CD4-positive, alpha-beta T cell (primary cell): ENCODE measurements at regions not wholly inside any gene's neighbourhood (a gene's known extent, or its start where the extent isn't known, plus 50 kb on each side); places are given as distances from the start of the nearest gene placed in this dataset.

ENCODE experiments used
- ATAC-seq: fragments of 200-7000 bp; cut with Tn5 transposase; one replicate; pipeline ENCODE4 v1.10.0; 2022; ENCODE audit warnings: mild to moderate bottlenecking; ENCODE audit not compliant: poor library complexity
- CTCF ChIA-PET: fragments of 350-600 bp; sonication (Branson Sonifier 250); formaldehyde crosslinking; loops from one replicate; lab custom pipeline; 2021; ENCODE audit warnings: antibody characterized with exemption, inconsistent platforms; lab: Charles Lee
- POLR2A ChIA-PET: fragments of 350-600 bp; sonication (Branson Sonifier 250); formaldehyde crosslinking; loops from one replicate; lab custom pipeline; 2021; ENCODE audit warnings: antibody characterized with exemption, inconsistent platforms; lab: Charles Lee
- DNase-seq, 14 experiments: peaks; one replicate each; pipeline ENCODE4 v3.0.0-alpha.2; 2013 to 2020; ENCODE audit warnings: mixed read lengths in 2 of 14
- H3K27ac ChIP-seq, 2 donors: one replicate each; pipeline versions ENCODE4 v1.5.1 to v1.7.0; 2013; ENCODE audit warnings: low read length in 2 of 2, low read depth in 1 of 2, mild to moderate bottlenecking in 1 of 2
- H3K27me3 ChIP-seq, 2 experiments: 1 replicate in 1 of 2; 2 replicates in 1 of 2; pipeline versions ENCODE4 v1.6.1 to v1.7.0; 2013; ENCODE audit warnings: low read length in 2 of 2, control low read depth in 1 of 2, mild to moderate bottlenecking in 1 of 2, moderate library complexity in 1 of 2; ENCODE audit not compliant: insufficient read depth in 2 of 2, control insufficient read depth in 1 of 2
- H3K36me3 ChIP-seq: one replicate; pipeline ENCODE4 v1.6.1; 2013; ENCODE audit warnings: low read length, control low read depth; ENCODE audit not compliant: insufficient read depth
- H3K4me1 ChIP-seq: one replicate; pipeline ENCODE4 v1.6.1; 2013; ENCODE audit warnings: low read length, control low read depth; ENCODE audit not compliant: insufficient read depth
- H3K4me3 ChIP-seq: one replicate; pipeline ENCODE4 v1.5.1; 2013; ENCODE audit warnings: mild to moderate bottlenecking, low read length, moderate library complexity
- H3K9me3 ChIP-seq, 2 experiments: 1 replicate in 1 of 2; 2 replicates in 1 of 2; pipeline versions ENCODE4 v1.6.1 to v1.7.0; 2013; ENCODE audit warnings: low read length in 2 of 2, mild to moderate bottlenecking in 2 of 2, control low read depth in 1 of 2, moderate library complexity in 1 of 2; ENCODE audit not compliant: control insufficient read depth in 1 of 2, insufficient read depth in 1 of 2
- H3K27ac Mint-ChIP-seq: one replicate; pipeline ENCODE4 v1.8.0; 2020; ENCODE audit warnings: mixed read lengths
- H3K27me3 Mint-ChIP-seq: one replicate; pipeline ENCODE4 v1.8.0; 2021; ENCODE audit warnings: mixed read lengths
- H3K36me3 Mint-ChIP-seq: one replicate; pipeline ENCODE4 v1.8.0; 2021; ENCODE audit warnings: low read depth, mixed read lengths
- H3K4me1 Mint-ChIP-seq: one replicate; pipeline ENCODE4 v1.8.0; 2021; ENCODE audit warnings: low read depth, mixed read lengths
- H3K4me3 Mint-ChIP-seq: one replicate; pipeline ENCODE4 v1.8.0; 2020; ENCODE audit warnings: mild to moderate bottlenecking, mixed read lengths
- H3K9me3 Mint-ChIP-seq: one replicate; pipeline ENCODE4 v1.8.0; 2020; ENCODE audit warnings: mixed read lengths
- CTCF ChIP-seq: fragments of 200-600 bp; IDR thresholded peaks from one replicate; pipeline ENCODE4 v1.8.0; 2022; ENCODE audit warnings: antibody characterized with exemption, mild to moderate bottlenecking
- intact Hi-C, 2 experiments: fragments of 100-400 bp; cut with DNase I in 1 of 2; cut with micrococcal nuclease in 1 of 2; formaldehyde crosslinking; loops; one replicate each; pipeline versions ENCODE4 v1.15.1 to v1.9.0; 2023 to 2025; cut with DNase I, micrococcal nuclease

- no peaks in the 10 kb centered on the region for H3K9me3 ChIP-seq
- intact Hi-C loops = no loop called here
- Mint-ChIP-seq H3K27me3 (no peaks in the 10 kb centered on the region), H3K4me3 (no peak overlapping the region), H3K9me3 (no peaks in the 10 kb centered on the region), H3K27ac (no peak overlapping the region), H3K4me1 (no peaks in the 10 kb centered on the region), H3K36me3 (no peaks in the 10 kb centered on the region)
- H3K4me1 ChIP-seq = no peaks in the 10 kb centered on the region
- no peak overlapping the region for H3K27ac ChIP-seq
- POLR2A ChIA-PET = interaction anchor here (0.6 kb wide), 1 partner anchor 870 kb away, joined by 3 read pairs; no protein-coding TSS in a partner anchor
- DNase-seq (no peak), ATAC-seq (no peak)
- no peaks in the 10 kb centered on the region for H3K36me3 ChIP-seq
- no peak for TF ChIP-seq CTCF
- no peaks in the 10 kb centered on the region for H3K27me3 ChIP-seq
- CTCF ChIA-PET = no interaction called here
- no peak overlapping the region for H3K4me3 ChIP-seq
Measured at GRCh38 chr11:105312266-105312665, 172.7 kb upstream of the CARD18 start.

- Histone ChIP-seq H3K27me3 (no peaks in the 10 kb centered on the region), H3K9me3 (no peaks in the 10 kb centered on the region), H3K4me3 (no peak overlapping the region), H3K36me3 (no peaks in the 10 kb centered on the region), H3K4me1 (no peaks in the 10 kb centered on the region), H3K27ac (no peak overlapping the region)
- TF ChIP-seq CTCF = no peak
- intact Hi-C loops = no loop called here
- no peaks in the 10 kb centered on the region for H3K9me3 Mint-ChIP-seq
- H3K27me3 Mint-ChIP-seq = no peaks in the 10 kb centered on the region
- no peaks in the 10 kb centered on the region for H3K4me1 Mint-ChIP-seq
- H3K4me3 Mint-ChIP-seq = no peak overlapping the region
- POLR2A ChIA-PET = no interaction called here
- CTCF ChIA-PET = no interaction called here
- no peaks in the 10 kb centered on the region for H3K36me3 Mint-ChIP-seq
- no peak for ATAC-seq
- no peak for DNase-seq
- no peak overlapping the region for H3K27ac Mint-ChIP-seq
Measured at GRCh38 chr11:105298630-105299029, 159.1 kb upstream of the CARD18 start.

GRCh38 chr11:105298174-105298573 lies 158.6 kb upstream of the CARD18 start:
- intact Hi-C loops = no loop called here
- no peaks in the 10 kb centered on the region for H3K36me3 Mint-ChIP-seq
- Histone ChIP-seq H3K27me3 (no peaks in the 10 kb centered on the region), H3K9me3 (no peaks in the 10 kb centered on the region), H3K4me3 (no peak overlapping the region), H3K36me3 (no peaks in the 10 kb centered on the region), H3K4me1 (no peaks in the 10 kb centered on the region), H3K27ac (no peak overlapping the region)
- no peaks in the 10 kb centered on the region for H3K4me1 Mint-ChIP-seq
- H3K27ac Mint-ChIP-seq = no peak overlapping the region
- TF ChIP-seq CTCF = no peak
- H3K4me3 Mint-ChIP-seq = no peak overlapping the region
- H3K9me3 Mint-ChIP-seq = no peaks in the 10 kb centered on the region
- ChIA-PET POLR2A (no interaction called here), CTCF (no interaction called here)
- no peak for DNase-seq
- no peaks in the 10 kb centered on the region for H3K27me3 Mint-ChIP-seq
- no peak for ATAC-seq
